ENCODE measurements at regions not wholly inside any gene's neighbourhood (a gene's known extent, or its start where the extent isn't known, plus 50 kb on each side); places are given as distances from the start of the nearest gene placed in this dataset.

DNA sequence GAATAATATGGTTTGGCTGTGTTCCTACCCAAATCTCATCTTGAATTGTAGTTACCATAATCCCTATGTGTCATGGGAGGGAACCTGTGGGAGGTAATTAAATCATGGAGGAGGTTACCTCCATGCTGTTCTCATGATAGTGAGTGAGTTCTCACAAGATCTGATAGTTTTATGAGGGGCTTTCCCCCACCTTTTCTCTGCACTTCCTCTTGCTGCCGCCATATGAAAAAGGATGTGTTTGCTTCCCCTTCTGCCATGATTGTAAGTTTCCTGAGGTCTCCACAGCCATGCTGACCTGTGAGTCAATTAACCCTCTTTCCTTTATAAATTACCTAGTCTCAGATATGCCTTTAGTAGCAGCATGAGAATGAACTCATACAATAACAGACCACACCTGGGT is 63.7 kb upstream of the PRR16 start:
- TF ChIP-seq ZNF138 (tag by site-specific recombination; IDR thresholded peaks at IDR 0.05; ENCODE audit: borderline replicate concordance) = no peak
- no peak for TF ChIP-seq GLI2 (tag by site-specific recombination; IDR thresholded peaks at IDR 0.05; ENCODE audit: borderline replicate concordance, low read depth)
- TF ChIP-seq ZNF266 (tag by site-specific recombination; IDR thresholded peaks at IDR 0.05; ENCODE audit: low read depth) = no peak
- no peak for TF ChIP-seq SCRT1 (tag by site-specific recombination; IDR thresholded peaks at IDR 0.05; ENCODE audit: borderline replicate concordance)
- no peak for TF ChIP-seq ZNF394 (tag by site-specific recombination; IDR thresholded peaks at IDR 0.05; ENCODE audit: borderline replicate concordance)
- TF ChIP-seq ZNF510 (tag by site-specific recombination; IDR thresholded peaks at IDR 0.05; ENCODE audit: insufficient replicate concordance) = no peak
- TF ChIP-seq ZSCAN16 (tag by site-specific recombination; IDR thresholded peaks at IDR 0.05) = no peak
- TF ChIP-seq ZNF324 (tag by site-specific recombination; IDR thresholded peaks at IDR 0.05) = no peak
- TF ChIP-seq TRIM28 (IDR thresholded peaks at IDR 0.05; ENCODE audit: borderline replicate concordance, low read length) = no peak
- TF ChIP-seq KLF9 (tag by site-specific recombination; IDR thresholded peaks at IDR 0.05; ENCODE audit: low read depth) = no peak
- no peak for TF ChIP-seq ZNF664 (tag by site-specific recombination; IDR thresholded peaks at IDR 0.05)
- no peak for TF ChIP-seq ZNF24 (tag by site-specific recombination; IDR thresholded peaks at IDR 0.05)
- TF ChIP-seq ZNF473 (tag by site-specific recombination; IDR thresholded peaks at IDR 0.05) = no peak
- no peak for TF ChIP-seq ZNF10 (tag by site-specific recombination; IDR thresholded peaks at IDR 0.05)
- no peak for TF ChIP-seq ZNF433 (tag by site-specific recombination; IDR thresholded peaks at IDR 0.05; ENCODE audit: low read depth)
- TF ChIP-seq ZNF596 (tag by site-specific recombination; IDR thresholded peaks at IDR 0.05) = no peak
- no peak for TF ChIP-seq ZEB2 (tag by site-specific recombination; IDR thresholded peaks at IDR 0.05)
- no peak for TF ChIP-seq ZNF843 (tag by site-specific recombination; IDR thresholded peaks at IDR 0.05)
- TF ChIP-seq ZNF529 (tag by site-specific recombination; IDR thresholded peaks at IDR 0.05; ENCODE audit: insufficient replicate concordance) = no peak
- no peak for TF ChIP-seq HOXA7 (CRISPR knock-in tag; IDR thresholded peaks at IDR 0.05; ENCODE audit: borderline replicate concordance)
- POLR2A ChIA-PET = no interaction called here
- no peak overlapping the region for H3K27ac ChIP-seq (ENCODE audit: extremely low read depth, low read depth, low read length)
- H3K4me1 ChIP-seq (ENCODE audit: control insufficient read depth, insufficient read depth, low read length) = no peaks in the 10 kb centered on the region
- H3K36me3 ChIP-seq (ENCODE audit: control insufficient read depth in 2 of 2, insufficient read depth in 1 of 2, low read length in 2 of 2) = no peaks in the 10 kb centered on the region
- H3K9me3 ChIP-seq (ENCODE audit: control insufficient read depth, insufficient read depth, low read depth, low read length) = no peaks in the 10 kb centered on the region
- no peak overlapping the region for H3K4me3 ChIP-seq (ENCODE audit: low read depth, low read length)
- CTCF ChIA-PET = no interaction called here

- H3K9me3 ChIP-seq (ENCODE audit: control insufficient read depth, insufficient read depth, low read depth, low read length) = no peaks in the 10 kb centered on the region
- CTCF ChIA-PET = no interaction called here
- POLR2A ChIA-PET = no interaction called here
- no peak overlapping the region for H3K4me3 ChIP-seq (ENCODE audit: low read depth, low read length)
- H3K4me1 ChIP-seq (ENCODE audit: control insufficient read depth, insufficient read depth, low read length) = no peaks in the 10 kb centered on the region
- H3K27ac ChIP-seq (ENCODE audit: extremely low read depth, low read depth, low read length) = no peak overlapping the region
- no peaks in the 10 kb centered on the region for H3K36me3 ChIP-seq (ENCODE audit: control insufficient read depth in 2 of 2, insufficient read depth in 1 of 2, low read length in 2 of 2)
- TF ChIP-seq ZNF768 (tag by site-specific recombination; IDR thresholded peaks at IDR 0.05) = no peak
- no peak for TF ChIP-seq ZNF596 (tag by site-specific recombination; IDR thresholded peaks at IDR 0.05)
- TF ChIP-seq ZSCAN4 (tag by site-specific recombination; IDR thresholded peaks at IDR 0.05) = no peak
- TF ChIP-seq ZFP37 (tag by site-specific recombination; IDR thresholded peaks at IDR 0.05) = no peak
- TF ChIP-seq, protein P1, sequence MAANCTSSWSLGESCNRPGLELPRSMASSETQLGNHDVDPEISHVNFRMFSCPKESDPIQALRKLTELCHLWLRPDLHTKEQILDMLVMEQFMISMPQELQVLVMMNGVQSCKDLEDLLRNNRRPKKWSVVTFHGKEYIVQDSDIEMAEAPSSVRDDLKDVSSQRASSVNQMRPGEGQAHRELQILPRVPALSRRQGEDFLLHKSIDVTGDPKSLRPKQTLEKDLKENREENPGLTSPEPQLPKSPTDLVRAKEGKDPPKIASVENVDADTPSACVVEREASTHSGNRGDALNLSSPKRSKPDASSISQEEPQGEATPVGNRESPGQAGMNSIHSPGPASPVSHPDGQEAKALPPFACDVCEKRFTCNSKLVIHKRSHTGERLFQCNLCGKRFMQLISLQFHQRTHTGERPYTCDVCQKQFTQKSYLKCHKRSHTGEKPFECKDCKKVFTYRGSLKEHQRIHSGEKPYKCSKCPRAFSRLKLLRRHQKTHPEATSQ (tag by site-specific recombination; IDR thresholded peaks at IDR 0.05) = no peak
- no peak for TF ChIP-seq ZNF175 (tag by site-specific recombination; IDR thresholded peaks at IDR 0.05)
- no peak for TF ChIP-seq ZNF791 (tag by site-specific recombination; IDR thresholded peaks at IDR 0.05)
- TF ChIP-seq ZNF202 (tag by site-specific recombination; IDR thresholded peaks at IDR 0.05; ENCODE audit: borderline replicate concordance) = no peak
- no peak for TF ChIP-seq ZNF473 (tag by site-specific recombination; IDR thresholded peaks at IDR 0.05)
- no peak for TF ChIP-seq ZNF843 (tag by site-specific recombination; IDR thresholded peaks at IDR 0.05)
- TF ChIP-seq ZNF24 (tag by site-specific recombination; IDR thresholded peaks at IDR 0.05) = no peak
- TF ChIP-seq, protein P2, sequence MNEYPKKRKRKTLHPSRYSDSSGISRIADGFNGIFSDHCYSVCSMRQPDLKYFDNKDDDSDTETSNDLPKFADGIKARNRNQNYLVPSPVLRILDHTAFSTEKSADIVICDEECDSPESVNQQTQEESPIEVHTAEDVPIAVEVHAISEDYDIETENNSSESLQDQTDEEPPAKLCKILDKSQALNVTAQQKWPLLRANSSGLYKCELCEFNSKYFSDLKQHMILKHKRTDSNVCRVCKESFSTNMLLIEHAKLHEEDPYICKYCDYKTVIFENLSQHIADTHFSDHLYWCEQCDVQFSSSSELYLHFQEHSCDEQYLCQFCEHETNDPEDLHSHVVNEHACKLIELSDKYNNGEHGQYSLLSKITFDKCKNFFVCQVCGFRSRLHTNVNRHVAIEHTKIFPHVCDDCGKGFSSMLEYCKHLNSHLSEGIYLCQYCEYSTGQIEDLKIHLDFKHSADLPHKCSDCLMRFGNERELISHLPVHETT (tag by site-specific recombination; IDR thresholded peaks at IDR 0.05) = no peak
- TF ChIP-seq HIC1 (tag by site-specific recombination; IDR thresholded peaks at IDR 0.05) = no peak
- TF ChIP-seq KLF8 (tag by site-specific recombination; IDR thresholded peaks at IDR 0.05) = no peak
- no peak for TF ChIP-seq ZNF837 (tag by site-specific recombination; IDR thresholded peaks at IDR 0.05)
- no peak for TF ChIP-seq FEZF1 (tag by site-specific recombination; IDR thresholded peaks at IDR 0.05)
- no peak for TF ChIP-seq ZNF335 (tag by site-specific recombination; conservative IDR thresholded peaks at IDR 0.05)
These were observed 61.5 kb upstream of the PRR16 start for GRCh38 chr5:120402606-120403005.

Data from HEK293 (cell line).